ENCODE measurements at regions not wholly inside any gene's neighbourhood (a gene's known extent, or its start where the extent isn't known, plus 50 kb on each side); places are given as distances from the start of the nearest gene placed in this dataset.

DNA sequence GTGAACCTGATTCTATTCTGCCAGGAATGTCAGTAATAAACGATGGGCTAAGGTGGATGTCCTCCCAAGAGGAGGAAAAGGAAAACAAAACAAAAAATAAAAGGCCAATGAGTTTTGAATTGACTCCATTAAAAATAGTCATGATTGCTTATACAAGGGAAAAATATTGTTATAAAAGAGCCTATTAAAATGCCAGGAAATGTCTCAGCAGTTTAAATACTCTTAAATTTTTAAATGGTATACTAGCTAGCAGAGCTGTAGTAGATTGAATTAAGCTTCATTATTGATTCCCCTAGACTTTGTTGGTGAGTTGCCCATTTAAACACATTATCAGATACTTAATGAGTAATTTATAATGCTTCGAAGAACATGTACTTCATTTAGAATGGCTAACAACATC is 990.9 kb upstream of the GJE1 start:
- WGBS (ENCODE audit: extremely low coverage, insufficient coverage, low lambda C conversion rate): no CpG with 5 or more reads among the region's 2 CpGs
- no peak overlapping the region for H3K9ac ChIP-seq (ENCODE audit: low read length)
- DNase-seq: no peak
- H3K79me1 ChIP-seq (ENCODE audit: low read length): no peaks in the 10 kb centered on the region
- no peaks in the 10 kb centered on the region for H3K79me2 ChIP-seq (ENCODE audit: control insufficient read depth, insufficient read depth, low read length)
- H2BK5ac ChIP-seq (ENCODE audit: low read length): no peak overlapping the region
- H3K27me3 ChIP-seq (ENCODE audit: insufficient read depth, low read length, poor library complexity): no peaks in the 10 kb centered on the region
- H2AK5ac ChIP-seq (ENCODE audit: low read length): no peak overlapping the region
- H3K23ac ChIP-seq (ENCODE audit: low read length): no peak overlapping the region
- H3K36me3 ChIP-seq (ENCODE audit: control insufficient read depth, insufficient read depth, low read length): no peaks in the 10 kb centered on the region
- H2BK15ac ChIP-seq (replicated peaks; ENCODE audit: low read depth): no peak overlapping the region
- H3K4me3 ChIP-seq (ENCODE audit: low read length): no peak overlapping the region
- no peak overlapping the region for H4K5ac ChIP-seq (ENCODE audit: low read length)
- no peaks in the 10 kb centered on the region for H3K4me1 ChIP-seq (ENCODE audit: control insufficient read depth, low read depth, low read length)
- no peak overlapping the region for H3K4me2 ChIP-seq (ENCODE audit: low read length)
- no peak overlapping the region for H3K4ac ChIP-seq (ENCODE audit: low read depth, low read length)
- no peak overlapping the region for H3K27ac ChIP-seq (ENCODE audit: low read depth, low read length)
- H3K18ac ChIP-seq (ENCODE audit: low read length): no peak overlapping the region
- no peak overlapping the region for H4K8ac ChIP-seq (ENCODE audit: low read depth, low read length)
- H2BK120ac ChIP-seq (ENCODE audit: low read depth, low read length): no peak overlapping the region
- H3K56ac ChIP-seq (ENCODE audit: low read length): no peak overlapping the region

DNA sequence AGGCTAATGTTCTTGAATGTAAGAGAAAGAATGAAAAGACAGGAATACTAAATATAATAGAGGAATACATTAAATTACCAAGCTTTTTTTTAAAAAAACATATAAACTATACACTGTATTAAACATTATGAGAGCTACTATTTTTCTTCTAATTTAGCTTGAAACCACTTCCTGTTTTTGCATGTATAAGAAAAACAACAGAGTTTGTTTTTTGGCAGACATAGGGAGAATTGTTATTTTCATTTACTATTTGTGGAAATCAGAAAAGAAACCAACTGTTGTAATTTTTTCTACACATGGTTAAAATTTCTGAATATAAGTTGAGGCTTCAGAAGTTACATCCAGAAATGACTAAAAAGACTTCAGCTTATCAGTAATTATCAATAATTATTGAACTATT is 991.8 kb upstream of the GJE1 start:
- Histone ChIP-seq H2BK5ac (ENCODE audit: low read length) (no peak overlapping the region), H4K8ac (ENCODE audit: low read depth, low read length) (no peak overlapping the region), H2BK15ac (replicated peaks; ENCODE audit: low read depth) (no peak overlapping the region), H3K79me2 (ENCODE audit: control insufficient read depth, insufficient read depth, low read length) (no peaks in the 10 kb centered on the region), H2AK5ac (ENCODE audit: low read length) (no peak overlapping the region), H3K36me3 (ENCODE audit: control insufficient read depth, insufficient read depth, low read length) (no peaks in the 10 kb centered on the region), H2BK120ac (ENCODE audit: low read depth, low read length) (no peak overlapping the region), H3K27me3 (ENCODE audit: insufficient read depth, low read length, poor library complexity) (no peaks in the 10 kb centered on the region), H3K4ac (ENCODE audit: low read depth, low read length) (no peak overlapping the region), H3K4me1 (ENCODE audit: control insufficient read depth, low read depth, low read length) (no peaks in the 10 kb centered on the region), H3K23ac (ENCODE audit: low read length) (no peak overlapping the region), H3K18ac (ENCODE audit: low read length) (no peak overlapping the region), H3K4me3 (ENCODE audit: low read length) (no peak overlapping the region), H3K79me1 (ENCODE audit: low read length) (no peaks in the 10 kb centered on the region), H3K9ac (ENCODE audit: low read length) (no peak overlapping the region), H3K4me2 (ENCODE audit: low read length) (no peak overlapping the region), H3K56ac (ENCODE audit: low read length) (no peak overlapping the region), H3K27ac (ENCODE audit: low read depth, low read length) (no peak overlapping the region), H4K5ac (ENCODE audit: low read length) (no peak overlapping the region)
- DNase-seq: no peak

DNA sequence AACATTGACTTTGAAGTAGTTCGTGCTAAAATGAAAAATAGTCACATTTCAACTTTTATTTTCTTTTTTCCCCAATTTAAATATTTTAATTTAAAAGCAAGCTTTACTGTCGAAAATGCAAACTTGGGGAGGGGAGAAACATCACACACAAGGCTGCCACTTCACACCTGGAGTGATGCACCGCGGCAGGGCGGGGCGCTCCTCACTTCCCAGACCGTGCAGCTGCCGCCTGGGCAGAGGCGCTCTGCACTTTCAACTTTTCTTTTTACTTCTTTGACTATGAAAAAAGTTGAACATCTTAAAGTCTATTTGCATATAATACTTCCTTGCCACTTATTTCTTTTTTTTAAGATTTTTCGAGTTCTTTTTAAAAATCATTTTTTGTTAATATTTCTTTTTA is 993.3 kb upstream of the GJE1 start:
- Histone ChIP-seq H3K79me1 (ENCODE audit: low read length) (no peaks in the 10 kb centered on the region), H3K4me1 (ENCODE audit: control insufficient read depth, low read depth, low read length) (no peaks in the 10 kb centered on the region), H3K9ac (ENCODE audit: low read length) (no peak overlapping the region), H3K18ac (ENCODE audit: low read length) (no peak overlapping the region), H4K8ac (ENCODE audit: low read depth, low read length) (no peak overlapping the region), H2BK120ac (ENCODE audit: low read depth, low read length) (no peak overlapping the region), H3K4ac (ENCODE audit: low read depth, low read length) (no peak overlapping the region), H2AK5ac (ENCODE audit: low read length) (no peak overlapping the region), H2BK5ac (ENCODE audit: low read length) (no peak overlapping the region), H3K4me3 (ENCODE audit: low read length) (no peak overlapping the region), H3K27ac (ENCODE audit: low read depth, low read length) (no peak overlapping the region), H3K36me3 (ENCODE audit: control insufficient read depth, insufficient read depth, low read length) (no peaks in the 10 kb centered on the region), H3K56ac (ENCODE audit: low read length) (no peak overlapping the region), H3K27me3 (ENCODE audit: insufficient read depth, low read length, poor library complexity) (no peaks in the 10 kb centered on the region), H3K4me2 (ENCODE audit: low read length) (no peak overlapping the region), H2BK15ac (replicated peaks; ENCODE audit: low read depth) (no peak overlapping the region), H3K23ac (ENCODE audit: low read length) (no peak overlapping the region), H3K79me2 (ENCODE audit: control insufficient read depth, insufficient read depth, low read length) (no peaks in the 10 kb centered on the region), H4K5ac (ENCODE audit: low read length) (no peak overlapping the region)
- WGBS (ENCODE audit: extremely low coverage, insufficient coverage, low lambda C conversion rate): no CpG with 5 or more reads among the region's 10 CpGs
- no peak for DNase-seq

DNA sequence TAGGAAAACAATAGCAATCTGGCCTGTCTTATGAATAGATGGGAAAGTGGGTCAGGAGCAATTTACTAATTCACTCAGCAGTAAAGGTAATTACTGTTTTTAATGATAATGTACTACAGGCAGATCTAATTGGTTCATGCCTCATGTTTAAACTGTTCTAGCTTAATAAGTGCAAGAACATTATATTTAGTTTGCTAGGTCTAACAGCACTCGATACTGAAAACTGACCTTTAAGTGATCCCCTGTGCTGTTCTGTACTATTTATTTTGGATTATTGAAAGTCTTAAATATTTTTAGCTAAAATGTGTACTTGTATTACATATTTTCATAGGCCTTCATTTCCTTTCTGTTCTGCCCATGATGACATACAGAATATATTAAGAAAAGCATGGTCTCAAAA is 998.0 kb upstream of the GJE1 start:
- no peak overlapping the region for H2BK15ac ChIP-seq (replicated peaks; ENCODE audit: low read depth)
- no peak overlapping the region for H4K5ac ChIP-seq (ENCODE audit: low read length)
- no peak overlapping the region for H3K27ac ChIP-seq (ENCODE audit: low read depth, low read length)
- no peak overlapping the region for H3K23ac ChIP-seq (ENCODE audit: low read length)
- no peaks in the 10 kb centered on the region for H3K4me1 ChIP-seq (ENCODE audit: control insufficient read depth, low read depth, low read length)
- H3K56ac ChIP-seq (ENCODE audit: low read length): no peak overlapping the region
- no peak overlapping the region for H3K4me2 ChIP-seq (ENCODE audit: low read length)
- H3K79me2 ChIP-seq (ENCODE audit: control insufficient read depth, insufficient read depth, low read length): no peaks in the 10 kb centered on the region
- H3K4me3 ChIP-seq (ENCODE audit: low read length): no peak overlapping the region
- DNase-seq: no peak
- H3K4ac ChIP-seq (ENCODE audit: low read depth, low read length): no peak overlapping the region
- H2BK120ac ChIP-seq (ENCODE audit: low read depth, low read length): no peak overlapping the region
- H3K36me3 ChIP-seq (ENCODE audit: control insufficient read depth, insufficient read depth, low read length): no peaks in the 10 kb centered on the region
- H3K79me1 ChIP-seq (ENCODE audit: low read length): no peaks in the 10 kb centered on the region
- no peak overlapping the region for H3K9ac ChIP-seq (ENCODE audit: low read length)
- no peak overlapping the region for H3K18ac ChIP-seq (ENCODE audit: low read length)
- no peak overlapping the region for H4K8ac ChIP-seq (ENCODE audit: low read depth, low read length)
- no peak overlapping the region for H2BK5ac ChIP-seq (ENCODE audit: low read length)
- no peaks in the 10 kb centered on the region for H3K27me3 ChIP-seq (ENCODE audit: insufficient read depth, low read length, poor library complexity)
- no peak overlapping the region for H2AK5ac ChIP-seq (ENCODE audit: low read length)
- no CpG with 5 or more reads among the region's 1 CpG for WGBS (ENCODE audit: extremely low coverage, insufficient coverage, low lambda C conversion rate)

GRCh38 chr6:141133836-141134235 is 998.9 kb upstream of the GJE1 start:
- Histone ChIP-seq H3K23ac (ENCODE audit: low read length) (no peak overlapping the region), H2BK15ac (replicated peaks; ENCODE audit: low read depth) (no peak overlapping the region), H3K9ac (ENCODE audit: low read length) (no peak overlapping the region), H4K5ac (ENCODE audit: low read length) (no peak overlapping the region), H3K4me3 (ENCODE audit: low read length) (no peak overlapping the region), H3K4me2 (ENCODE audit: low read length) (no peak overlapping the region), H3K27ac (ENCODE audit: low read depth, low read length) (no peak overlapping the region), H3K79me2 (ENCODE audit: control insufficient read depth, insufficient read depth, low read length) (no peaks in the 10 kb centered on the region), H3K4me1 (ENCODE audit: control insufficient read depth, low read depth, low read length) (no peaks in the 10 kb centered on the region), H2AK5ac (ENCODE audit: low read length) (no peak overlapping the region), H3K27me3 (ENCODE audit: insufficient read depth, low read length, poor library complexity) (no peaks in the 10 kb centered on the region), H3K4ac (ENCODE audit: low read depth, low read length) (no peak overlapping the region), H4K8ac (ENCODE audit: low read depth, low read length) (no peak overlapping the region), H3K56ac (ENCODE audit: low read length) (no peak overlapping the region), H2BK120ac (ENCODE audit: low read depth, low read length) (no peak overlapping the region), H3K18ac (ENCODE audit: low read length) (no peak overlapping the region), H3K36me3 (ENCODE audit: control insufficient read depth, insufficient read depth, low read length) (no peaks in the 10 kb centered on the region), H2BK5ac (ENCODE audit: low read length) (no peak overlapping the region), H3K79me1 (ENCODE audit: low read length) (no peaks in the 10 kb centered on the region)
- no peak for DNase-seq
- no CpG with 5 or more reads among the region's 3 CpGs for WGBS (ENCODE audit: extremely low coverage, insufficient coverage, low lambda C conversion rate)

DNA sequence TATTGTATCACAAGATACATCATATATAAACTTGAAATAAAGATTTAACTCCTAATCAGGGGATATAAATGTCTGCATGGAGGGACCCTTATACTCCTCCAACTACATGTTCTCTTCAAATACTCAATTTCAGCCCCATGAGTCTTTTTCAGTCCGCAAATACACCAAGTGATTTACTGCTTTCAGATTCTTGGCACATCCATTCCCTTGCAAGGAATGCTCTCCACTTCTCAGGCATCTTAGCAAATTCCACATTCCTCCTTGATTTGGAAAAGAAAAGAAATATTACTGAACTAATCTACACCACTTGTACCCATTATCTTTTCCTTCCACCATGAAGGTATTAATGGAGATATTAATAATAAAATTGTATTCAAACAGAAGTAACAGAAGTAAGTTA is 999.4 kb upstream of the GJE1 start:
- H3K36me3 ChIP-seq (ENCODE audit: control insufficient read depth, insufficient read depth, low read length): no peaks in the 10 kb centered on the region
- no peak overlapping the region for H3K23ac ChIP-seq (ENCODE audit: low read length)
- no peak overlapping the region for H3K27ac ChIP-seq (ENCODE audit: low read depth, low read length)
- H3K56ac ChIP-seq (ENCODE audit: low read length): no peak overlapping the region
- no peak overlapping the region for H3K9ac ChIP-seq (ENCODE audit: low read length)
- H2BK15ac ChIP-seq (replicated peaks; ENCODE audit: low read depth): no peak overlapping the region
- no peak overlapping the region for H2AK5ac ChIP-seq (ENCODE audit: low read length)
- no peak for DNase-seq
- H2BK120ac ChIP-seq (ENCODE audit: low read depth, low read length): no peak overlapping the region
- H3K4me3 ChIP-seq (ENCODE audit: low read length): no peak overlapping the region
- no peak overlapping the region for H3K4me2 ChIP-seq (ENCODE audit: low read length)
- H4K5ac ChIP-seq (ENCODE audit: low read length): no peak overlapping the region
- no CpG with 5 or more reads among the region's 1 CpG for WGBS (ENCODE audit: extremely low coverage, insufficient coverage, low lambda C conversion rate)
- H3K4me1 ChIP-seq (ENCODE audit: control insufficient read depth, low read depth, low read length): no peaks in the 10 kb centered on the region
- no peaks in the 10 kb centered on the region for H3K27me3 ChIP-seq (ENCODE audit: insufficient read depth, low read length, poor library complexity)
- no peak overlapping the region for H3K4ac ChIP-seq (ENCODE audit: low read depth, low read length)
- no peaks in the 10 kb centered on the region for H3K79me1 ChIP-seq (ENCODE audit: low read length)
- no peak overlapping the region for H4K8ac ChIP-seq (ENCODE audit: low read depth, low read length)
- H2BK5ac ChIP-seq (ENCODE audit: low read length): no peak overlapping the region
- H3K79me2 ChIP-seq (ENCODE audit: control insufficient read depth, insufficient read depth, low read length): no peaks in the 10 kb centered on the region
- H3K18ac ChIP-seq (ENCODE audit: low read length): no peak overlapping the region

Data from mesendoderm (in vitro differentiated cells).